Esophagus squamous epithelium (tissue), 4 donors: ENCODE measurements at regions not wholly inside any gene's neighbourhood (a gene's known extent, or its start where the extent isn't known, plus 50 kb on each side); places are given as distances from the start of the nearest gene placed in this dataset.

Experiments used
- CTCF ChIP-seq, 6 experiments: fragments of 450-650 bp in 4 of 6; fragments of 200-600 bp in 2 of 6; sonication (generic) in 2 of 6; IDR thresholded peaks; one replicate each; pipeline ENCODE4 v1.5.1; 2016 to 2019; ENCODE audit warnings: antibody characterized with exemption in 6 of 6, mild to moderate bottlenecking in 4 of 6, moderate library complexity in 4 of 6
- POLR2A ChIP-seq, 4 donors: fragments of 450-650 bp; IDR thresholded peaks; one replicate each; pipeline ENCODE4 v1.6.1; 2017; ENCODE audit warnings: antibody characterized with exemption in 4 of 4, mild to moderate bottlenecking in 4 of 4, moderate library complexity in 3 of 4

GRCh38 chr9:129319938-129320481 is 141.9 kb upstream of the IER5L start:
- TF ChIP-seq POLR2A (IDR thresholded peaks at IDR 0.05) (no peak), CTCF (IDR thresholded peaks at IDR 0.05) (no peak)
